Choroid plexus epithelial cell (primary cell): ENCODE measurements at regions not wholly inside any gene's neighbourhood (a gene's known extent, or its start where the extent isn't known, plus 50 kb on each side); places are given as distances from the start of the nearest gene placed in this dataset.

ENCODE experiments used
- DNase-seq: peaks from one replicate; pipeline ENCODE4 v3.0.0-alpha.2; 2010; ENCODE audit warnings: low read depth
- H3K4me3 ChIP-seq: 2 replicates; pipeline ENCODE4 v1.5.1; 2011; ENCODE audit warnings: low read depth, mild to moderate bottlenecking, control low read depth, low read length, moderate library complexity
- CTCF ChIP-seq: conservative IDR thresholded peaks from 2 replicates; pipeline ENCODE4 v1.5.1; 2011; ENCODE audit warnings: low read depth, mild to moderate bottlenecking, control low read depth, inconsistent platforms, low read length, moderate library complexity

DNA sequence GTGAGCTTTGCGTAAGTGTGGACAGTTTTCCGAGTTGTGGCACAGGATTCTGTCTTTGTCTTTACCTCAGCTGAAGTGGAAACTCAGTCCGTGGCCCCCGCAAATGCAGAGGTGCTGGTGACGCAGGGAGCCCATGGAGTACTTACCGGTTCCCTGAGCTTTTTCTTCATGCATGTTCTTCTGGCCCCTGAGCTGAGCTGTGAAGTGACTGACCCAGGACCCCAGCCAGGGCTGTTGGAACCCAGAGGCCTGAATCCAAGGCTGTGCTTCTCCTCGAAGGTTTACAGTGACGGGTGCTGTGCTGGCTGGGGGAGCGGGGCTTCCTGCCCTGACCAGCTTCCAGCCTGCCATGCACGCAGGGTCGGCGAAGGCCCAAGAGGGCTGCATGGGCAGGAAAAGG lies 223.5 kb downstream of the GLRX3 start:
- H3K4me3 ChIP-seq = no peak overlapping the region
- no peak for TF ChIP-seq CTCF
- DNase-seq = no peak

GRCh38 chr10:130360826-130361311 lies 224.7 kb downstream of the GLRX3 start:
- DNase-seq = no peak
- no peak for TF ChIP-seq CTCF
- no peak overlapping the region for H3K4me3 ChIP-seq

DNA sequence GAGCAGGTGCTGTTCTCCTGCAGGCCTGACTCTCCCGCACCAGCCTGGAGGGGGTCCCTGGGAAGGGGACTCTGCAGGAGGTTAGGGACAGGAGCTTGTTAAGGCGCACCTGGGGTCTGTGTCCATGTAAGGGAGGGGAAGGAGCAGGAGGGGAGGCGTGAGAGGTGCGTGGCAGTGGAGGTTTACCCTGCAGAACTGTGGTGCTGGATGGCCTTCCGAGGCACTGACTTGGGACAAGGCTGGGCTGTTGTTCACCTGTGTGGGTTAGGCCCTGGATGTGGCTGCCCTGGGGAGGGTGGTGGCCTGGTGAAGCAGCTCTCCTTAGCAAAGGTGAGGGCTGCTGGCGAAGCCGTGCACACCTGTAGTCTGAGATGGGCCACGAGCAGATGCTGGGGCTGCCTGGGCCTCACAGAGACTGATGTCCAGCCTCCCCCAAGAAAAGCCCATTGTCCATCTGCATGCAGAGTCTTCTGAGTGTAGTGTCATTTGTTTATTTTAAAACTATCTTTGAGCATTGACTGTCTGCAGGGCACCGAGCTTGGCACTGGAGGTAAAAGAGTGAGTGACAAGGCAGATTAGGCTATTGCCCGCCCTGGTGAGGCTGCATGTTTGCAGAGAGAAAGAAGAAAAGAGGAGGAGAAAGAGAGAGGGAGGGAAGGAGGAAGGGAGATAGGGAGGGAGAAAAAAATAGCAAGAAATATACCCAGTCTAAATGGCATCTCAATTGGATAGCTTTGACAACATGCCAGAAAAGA lies 225.3 kb downstream of the GLRX3 start:
- DNase-seq = no peak
- no peak overlapping the region for H3K4me3 ChIP-seq
- no peak for TF ChIP-seq CTCF

- no peak for TF ChIP-seq CTCF
- H3K4me3 ChIP-seq = no peak overlapping the region
- DNase-seq = no peak
Measured at GRCh38 chr10:130362308-130362761, 226.1 kb downstream of the GLRX3 start.

GRCh38 chr10:130363051-130363450 lies 226.9 kb downstream of the GLRX3 start:
- no peak for TF ChIP-seq CTCF
- no peak for DNase-seq

DNA sequence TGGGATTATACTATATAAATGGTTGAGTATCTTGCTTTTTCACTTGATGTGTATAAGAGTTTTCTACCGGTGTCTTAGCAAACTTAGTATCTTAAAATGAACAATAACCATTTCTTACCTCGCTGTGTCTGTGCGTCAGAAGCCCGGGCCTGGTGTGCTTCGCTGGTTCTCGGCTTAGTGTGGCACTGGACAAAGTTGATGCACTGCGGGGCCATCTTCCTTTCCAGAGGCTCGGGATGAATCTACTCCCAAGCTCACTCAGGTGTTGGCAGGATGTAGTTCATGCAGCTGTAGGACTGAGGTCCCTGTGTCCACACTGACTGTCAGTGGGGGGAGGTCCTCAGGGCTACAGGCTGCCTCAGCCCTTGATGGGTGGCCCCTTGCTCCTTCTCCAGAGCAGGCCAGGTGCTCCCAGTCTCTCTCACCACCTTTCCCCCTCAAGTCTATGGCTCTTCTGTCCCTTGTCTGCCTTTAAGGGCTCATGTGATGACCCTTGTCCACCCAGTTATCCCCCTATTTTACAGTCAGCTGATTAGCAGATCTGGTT lies 227.8 kb downstream of the GLRX3 start:
- H3K4me3 ChIP-seq = no peak overlapping the region
- DNase-seq = no peak
- no peak for TF ChIP-seq CTCF

More at GRCh38 chr10:130363051-130363450, 226.9 kb downstream of the GLRX3 start:
- no peak overlapping the region for H3K4me3 ChIP-seq
